SK-N-SH (cell line): ENCODE measurements at regions not wholly inside any gene's neighbourhood (a gene's known extent, or its start where the extent isn't known, plus 50 kb on each side); places are given as distances from the start of the nearest gene placed in this dataset.
"Not testable (repeated sequence)": the region's sequence is repeated elsewhere in the genome, so short reads cannot be mapped to it uniquely, and the experiment has no call there.

Experiments
- CTCF ChIA-PET: fragments of 300-600, 350-600 bp; formaldehyde crosslinking; extraction: SDS; loops from one replicate; lab custom pipeline; 2021; lab: Yijun Ruan, JAX
- POLR2A ChIA-PET: fragments of 350-600 bp; sonication (Branson Sonifier 250); formaldehyde crosslinking; extraction: SDS; loops from one replicate; lab custom pipeline; 2020; ENCODE audit warnings: antibody characterized with exemption, inconsistent platforms; lab: Yijun Ruan, JAX
- DNase-seq: peaks from one replicate; pipeline ENCODE4 v3.0.0; 2012
- H2AFZ ChIP-seq: fragments of 200-600 bp; sonication (generic); 2 replicates; pipeline ENCODE4 v1.8.1; 2016; ENCODE audit warnings: antibody characterized with exemption, mild to moderate bottlenecking, low read depth
- H3F3A ChIP-seq: fragments of 200-600 bp; sonication (generic); replicated peaks from 2 replicates; pipeline ENCODE3; 2016; ENCODE audit warnings: antibody characterized with exemption, mild to moderate bottlenecking; ENCODE audit not compliant: insufficient read depth
- H3K27ac ChIP-seq, 2 experiments: fragments of 200-500 bp in 1 of 2; fragments of 200-600 bp in 1 of 2; sonication (Bioruptor generic) in 1 of 2; sonication (generic), shearing (Covaris generic) in 1 of 2; 2 replicates each; pipeline versions ENCODE4 v1.5.1 to v1.6.1; 2014 to 2016; ENCODE audit warnings: low read depth in 2 of 2, inconsistent platforms in 1 of 2, low read length in 1 of 2, mild to moderate bottlenecking in 1 of 2, mixed read lengths in 1 of 2
- H3K27me3 ChIP-seq: fragments of 200-600 bp; sonication (generic), shearing (Covaris generic); 2 replicates; pipeline ENCODE4 v1.6.1; 2016; ENCODE audit warnings: mixed run types; ENCODE audit not compliant: insufficient read depth
- H3K36me3 ChIP-seq, 2 experiments: fragments of 200-500 bp in 1 of 2; fragments of 200-600 bp in 1 of 2; sonication (Bioruptor generic) in 1 of 2; sonication (generic) in 1 of 2; replicated peaks in 1 of 2; 2 replicates each; pipeline versions ENCODE3 to v1.5.1; 2014 to 2016; ENCODE audit warnings: low read length in 1 of 2, mild to moderate bottlenecking in 1 of 2; ENCODE audit not compliant: insufficient read depth in 2 of 2, control insufficient read depth in 1 of 2
- H3K4me1 ChIP-seq, 2 experiments: fragments of 200-500 bp in 1 of 2; fragments of 200-600 bp in 1 of 2; sonication (Bioruptor generic) in 1 of 2; sonication (generic), shearing (Covaris generic) in 1 of 2; 2 replicates each; pipeline versions ENCODE4 v1.5.1 to v1.6.1; 2014 to 2016; ENCODE audit warnings: low read depth in 1 of 2, low read length in 1 of 2, mixed run types in 1 of 2; ENCODE audit not compliant: insufficient read depth in 2 of 2, control insufficient read depth in 1 of 2
- H3K4me2 ChIP-seq: fragments of 200-600 bp; sonication (generic), shearing (Covaris generic); 2 replicates; pipeline ENCODE4 v1.6.1; 2017; ENCODE audit warnings: mixed run types
- H3K4me3 ChIP-seq, 2 experiments: fragments of 200-500 bp in 1 of 2; fragments of 200-600 bp in 1 of 2; sonication (Bioruptor generic) in 1 of 2; sonication (generic), shearing (Covaris generic) in 1 of 2; 2 replicates each; pipeline versions ENCODE4 v1.5.1 to v1.8.1; 2014 to 2016; ENCODE audit warnings: low read depth in 2 of 2, inconsistent platforms in 1 of 2, low read length in 1 of 2, mild to moderate bottlenecking in 1 of 2, mixed read lengths in 1 of 2, moderate library complexity in 1 of 2
- H3K79me2 ChIP-seq: fragments of 200-600 bp; sonication (generic); 2 replicates; pipeline ENCODE4 v1.8.1; 2017; ENCODE audit warnings: mild to moderate bottlenecking; ENCODE audit not compliant: insufficient read depth
- H3K9ac ChIP-seq: fragments of 200-600 bp; sonication (generic); 2 replicates; pipeline ENCODE4 v1.6.1; 2017; ENCODE audit warnings: mixed run types
- H3K9me2 ChIP-seq: fragments of 200-600 bp; sonication (generic); 2 replicates; pipeline ENCODE4 v1.6.1; 2017; ENCODE audit warnings: mixed run types
- H3K9me3 ChIP-seq: fragments of 200-600 bp; sonication (generic); 2 replicates; pipeline ENCODE4 v1.6.1; 2017; ENCODE audit warnings: mixed run types, mild to moderate bottlenecking, moderate library complexity
- H4K20me1 ChIP-seq: fragments of 200-600 bp; sonication (generic); 2 replicates; pipeline ENCODE4 v1.6.1; 2017; ENCODE audit warnings: mild to moderate bottlenecking, mixed run types; ENCODE audit not compliant: insufficient read depth
- SIN3A ChIP-seq: IDR thresholded peaks from 2 replicates; pipeline ENCODE4 v1.6.1; 2012; ENCODE audit warnings: low read depth, mild to moderate bottlenecking, low read length, moderate library complexity, borderline replicate concordance
- WGBS: methylation state at CpG from one replicate; pipeline ENCODE4 v1.1.6; 2017; ENCODE audit warnings: low lambda C conversion rate; 5-methylcytosine and 5-hydroxymethylcytosine counted together

DNA sequence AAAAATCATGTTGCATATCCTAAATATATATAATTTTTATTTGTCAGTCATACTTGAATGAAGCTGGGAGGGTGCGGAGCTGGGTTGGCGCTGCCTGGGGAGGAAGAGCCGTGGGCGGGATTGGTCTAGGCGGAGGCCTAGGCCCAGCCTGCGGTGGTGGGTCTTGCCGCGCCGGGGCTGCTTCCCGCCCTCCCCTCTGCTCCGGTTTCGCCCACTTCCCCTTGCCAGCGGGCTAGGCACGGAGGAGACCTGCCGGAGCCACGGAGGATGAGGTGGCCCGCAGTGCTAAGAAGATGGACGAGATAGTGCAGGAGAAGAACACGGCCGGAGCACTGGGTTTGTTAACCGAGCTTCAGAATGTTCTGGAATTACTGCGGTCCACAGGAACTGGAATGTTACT is 54.0 kb upstream of the IGFBPL1 start (continued):
- no peak for TF ChIP-seq SIN3A

DNA sequence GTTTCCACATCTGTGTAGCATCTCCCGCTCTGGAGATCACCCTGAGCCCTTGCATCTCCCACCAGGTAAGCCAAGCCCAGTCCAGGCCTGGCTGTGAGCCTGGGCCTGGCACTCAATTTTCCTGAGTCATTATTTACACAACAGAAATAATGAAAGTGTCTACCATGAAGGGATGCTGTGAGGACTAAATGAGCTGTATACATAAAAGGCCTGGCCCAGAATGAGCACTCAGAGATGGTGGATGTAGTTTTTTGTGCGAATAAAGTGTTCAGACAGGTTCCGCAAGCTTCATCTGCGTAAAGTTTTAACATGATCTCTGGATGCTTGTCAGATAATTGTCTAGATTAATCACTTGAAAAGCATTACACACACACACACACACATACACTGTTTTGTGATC is 50.2 kb upstream of the IGFBPL1 start:
- H3K4me3 ChIP-seq, H3K9me2 ChIP-seq, H2AFZ ChIP-seq, H3K4me1 ChIP-seq, H4K20me1 ChIP-seq, H3K27me3 ChIP-seq, H3K36me3 ChIP-seq, H3K27ac ChIP-seq, DNase-seq, H3K4me2 ChIP-seq, POLR2A ChIA-PET, H3K9me3 ChIP-seq, H3K79me2 ChIP-seq, H3K9ac ChIP-seq, H3F3A ChIP-seq: not testable (repeated sequence)
- CTCF ChIA-PET: interaction anchor here (0.9 kb wide), 1 partner anchor 11 kb away, joined by 3 read pairs; no protein-coding TSS in a partner anchor
- WGBS: 69% methylated on average over 4 of the region's 4 CpGs
